Vagina (tissue), 2 donors: ENCODE measurements at regions not wholly inside any gene's neighbourhood (a gene's known extent, or its start where the extent isn't known, plus 50 kb on each side); places are given as distances from the start of the nearest gene placed in this dataset.

Source experiments
- CTCF ChIP-seq, 3 experiments: fragments of 450-650 bp in 2 of 3; fragments of 200-600 bp in 1 of 3; sonication (generic) in 1 of 3; IDR thresholded peaks; one replicate each; pipeline ENCODE4 v1.5.1; 2017 to 2019; ENCODE audit warnings: antibody characterized with exemption in 3 of 3, mild to moderate bottlenecking in 2 of 3, moderate library complexity in 2 of 3
- POLR2A ChIP-seq, 2 donors: fragments of 450-650 bp; IDR thresholded peaks; one replicate each; pipeline ENCODE4 v1.6.1; 2017; ENCODE audit warnings: antibody characterized with exemption in 2 of 2, mild to moderate bottlenecking in 2 of 2, moderate library complexity in 2 of 2
- POLR2AphosphoS5 ChIP-seq, 2 donors: sonication (generic); formaldehyde crosslinking; IDR thresholded peaks; one replicate each; pipeline ENCODE4 v1.9.0; 2017; ENCODE audit warnings: antibody characterized with exemption in 2 of 2, mild to moderate bottlenecking in 2 of 2, low read depth in 1 of 2; ENCODE audit not compliant: insufficient read depth in 1 of 2

GRCh38 chr5:166430491-166431319, 1860.7 kb upstream of the WWC1 start:
- no peak for TF ChIP-seq CTCF (IDR thresholded peaks at IDR 0.05)
- no peak for TF ChIP-seq POLR2A (IDR thresholded peaks at IDR 0.05)
- no peak for TF ChIP-seq POLR2AphosphoS5 (IDR thresholded peaks at IDR 0.05; ENCODE audit: insufficient read depth in 1 of 2, low read depth in 1 of 2)
